Mesothelial cell of epicardium (in vitro differentiated cells): ENCODE measurements at regions not wholly inside any gene's neighbourhood (a gene's known extent, or its start where the extent isn't known, plus 50 kb on each side); places are given as distances from the start of the nearest gene placed in this dataset.

Source experiments
- DNase-seq, 2 experiments: peaks; one replicate each; pipeline ENCODE4 v3.0.0; 2021; ENCODE audit warnings: low spot score in 2 of 2; ENCODE audit not compliant: unreplicated experiment in 2 of 2
- H3K27ac Mint-ChIP-seq: 2 replicates; pipeline ENCODE4 v1.8.0; 2021; ENCODE audit warnings: mixed read lengths
- H3K27me3 Mint-ChIP-seq: 2 replicates; pipeline ENCODE4 v1.8.0; 2021; ENCODE audit warnings: low read depth, mixed read lengths
- H3K36me3 Mint-ChIP-seq: 2 replicates; pipeline ENCODE4 v1.8.0; 2021; ENCODE audit warnings: mixed read lengths
- H3K4me1 Mint-ChIP-seq: 2 replicates; pipeline ENCODE4 v1.8.0; 2021; ENCODE audit warnings: mixed read lengths
- H3K4me3 Mint-ChIP-seq: 2 replicates; pipeline ENCODE4 v1.8.0; 2021; ENCODE audit warnings: mild to moderate bottlenecking, moderate library complexity, mixed read lengths
- H3K9me3 Mint-ChIP-seq: 2 replicates; pipeline ENCODE4 v1.8.0; 2021; ENCODE audit warnings: mixed read lengths
- CTCF ChIP-seq: fragments of 200-600 bp; sonication (generic); IDR thresholded peaks from one replicate; pipeline ENCODE4 v1.5.0; 2021; ENCODE audit warnings: antibody characterized with exemption; ENCODE audit not compliant: unreplicated experiment

GRCh38 chr2:156706576-156706975, 270.4 kb downstream of the GPD2 start:
- H3K4me3 Mint-ChIP-seq, result no peak overlapping the region
- H3K4me1 Mint-ChIP-seq, result no peaks in the 10 kb centered on the region
- H3K27ac Mint-ChIP-seq, result no peak overlapping the region
- DNase-seq, result no peak
- H3K27me3 Mint-ChIP-seq, result no peaks in the 10 kb centered on the region
- no peak for TF ChIP-seq CTCF
- H3K9me3 Mint-ChIP-seq, result no peaks in the 10 kb centered on the region
- H3K36me3 Mint-ChIP-seq, result no peaks in the 10 kb centered on the region

GRCh38 chr2:156708051-156708450, 271.9 kb downstream of the GPD2 start:
- no peak for DNase-seq
- no peak for TF ChIP-seq CTCF
- H3K9me3 Mint-ChIP-seq, result no peaks in the 10 kb centered on the region
- no peak overlapping the region for H3K4me3 Mint-ChIP-seq
- no peaks in the 10 kb centered on the region for H3K4me1 Mint-ChIP-seq
- H3K36me3 Mint-ChIP-seq, result no peaks in the 10 kb centered on the region
- no peaks in the 10 kb centered on the region for H3K27me3 Mint-ChIP-seq
- H3K27ac Mint-ChIP-seq, result no peak overlapping the region

- H3K9me3 Mint-ChIP-seq, result no peaks in the 10 kb centered on the region
- DNase-seq, result no peak
- no peaks in the 10 kb centered on the region for H3K4me1 Mint-ChIP-seq
- H3K27me3 Mint-ChIP-seq, result no peaks in the 10 kb centered on the region
- no peak overlapping the region for H3K27ac Mint-ChIP-seq
- H3K36me3 Mint-ChIP-seq, result no peaks in the 10 kb centered on the region
- no peak for TF ChIP-seq CTCF
- H3K4me3 Mint-ChIP-seq, result no peak overlapping the region
These were observed 272.9 kb downstream of the GPD2 start for GRCh38 chr2:156709091-156709490.

- no peak for TF ChIP-seq CTCF
- no peak for DNase-seq
- Mint-ChIP-seq H3K4me3 (no peak overlapping the region), H3K9me3 (peaks cover 9% of the 10 kb centered on the region), H3K36me3 (no peaks in the 10 kb centered on the region), H3K27me3 (peaks cover 1% of the 10 kb centered on the region), H3K27ac (no peak overlapping the region), H3K4me1 (no peaks in the 10 kb centered on the region)
These were observed 282.9 kb downstream of the GPD2 start for GRCh38 chr2:156719036-156719435.

- Mint-ChIP-seq H3K36me3 (no peaks in the 10 kb centered on the region), H3K4me3 (no peak overlapping the region), H3K27me3 (peaks cover 7% of the 10 kb centered on the region), H3K27ac (no peak overlapping the region), H3K4me1 (no peaks in the 10 kb centered on the region), H3K9me3 (no peaks in the 10 kb centered on the region)
- no peak for TF ChIP-seq CTCF
- DNase-seq, result no peak
These were observed 291.7 kb downstream of the GPD2 start for GRCh38 chr2:156727867-156728266.

GRCh38 chr2:156728328-156728727, 292.1 kb downstream of the GPD2 start:
- no peak for DNase-seq
- Mint-ChIP-seq H3K4me3 (no peak overlapping the region), H3K4me1 (no peaks in the 10 kb centered on the region), H3K27ac (no peak overlapping the region), H3K27me3 (peaks cover 7% of the 10 kb centered on the region), H3K9me3 (no peaks in the 10 kb centered on the region), H3K36me3 (no peaks in the 10 kb centered on the region)
- no peak for TF ChIP-seq CTCF
